K562 (cell line): ENCODE measurements at regions not wholly inside any gene's neighbourhood (a gene's known extent, or its start where the extent isn't known, plus 50 kb on each side); places are given as distances from the start of the nearest gene placed in this dataset.

Source experiments
- ATAC-seq: fragments of 200-7000 bp; cut with Tn5 transposase; 3 replicates; pipeline ENCODE4 v1.9.1; 2020; ENCODE audit warnings: moderate library complexity
- BruUV-seq: library from RNA; stranded (reverse); fragments of 400-500 nt; replicated peaks from 2 replicates; lab custom pipeline; 2021; lab: Mats Ljungman, UMichigan
- CTCF ChIA-PET: fragments of 300-600 bp; formaldehyde crosslinking; extraction: SDS; loops from one replicate; lab custom pipeline; 2021; ENCODE audit warnings: low intra/inter-chr PET ratio; lab: Yijun Ruan, JAX
- POLR2A ChIA-PET: fragments of 300-600, 350-650 bp; sonication (Branson Sonifier 250); formaldehyde crosslinking; extraction: SDS; loops from one replicate; lab custom pipeline; 2021; ENCODE audit warnings: antibody characterized with exemption, inconsistent platforms; lab: Yijun Ruan, JAX
- DNase-seq, 4 experiments: peaks; one replicate each; pipeline versions ENCODE4 v3.0.0 to v3.0.0-alpha.2; 2011 to 2018; ENCODE audit warnings: low spot score in 3 of 4, mixed read lengths in 3 of 4; ENCODE audit errors: extremely low read depth in 1 of 4
- FAIRE-seq: peaks from 2 replicates; lab custom pipeline; 2011; peaks lifted over from hg19 to GRCh38; lab: Jason Lieb, UNC
- H2AFZ ChIP-seq: 2 replicates; pipeline ENCODE4 v1.6.0; 2011; ENCODE audit warnings: low read depth, low read length, control low read depth, inconsistent platforms
- H3K27ac ChIP-seq: fragments of 200-600 bp; 3 replicates; pipeline ENCODE4 v1.8.0; 2011; ENCODE audit warnings: low read depth, mild to moderate bottlenecking, control low read depth, inconsistent platforms, low read length, moderate library complexity, mixed read lengths; ENCODE audit errors: extremely low read depth
- H3K27me3 ChIP-seq, 2 experiments: fragments of 300-600 bp in 1 of 2; 2 replicates in 1 of 2; 3 replicates in 1 of 2; pipeline versions ENCODE4 v1.6.0 to v1.8.0; 2011; ENCODE audit warnings: inconsistent platforms in 2 of 2, low read length in 2 of 2, mild to moderate bottlenecking in 1 of 2, mixed read lengths in 1 of 2, moderate library complexity in 1 of 2; ENCODE audit not compliant: control insufficient read depth in 2 of 2, insufficient read depth in 2 of 2
- H3K36me3 ChIP-seq: fragments of 300-600 bp; 3 replicates; pipeline ENCODE4 v1.8.0; 2011; ENCODE audit warnings: mild to moderate bottlenecking, low read length, inconsistent platforms; ENCODE audit not compliant: control insufficient read depth, insufficient read depth
- H3K4me1 ChIP-seq, 2 experiments: fragments of 200-600 bp in 1 of 2; replicated peaks in 1 of 2; 2 replicates in 1 of 2; 3 replicates in 1 of 2; pipeline versions ENCODE4 v1.5.1 to v1.8.0; 2011; ENCODE audit warnings: inconsistent platforms in 2 of 2, low read length in 2 of 2, mild to moderate bottlenecking in 1 of 2, mixed read lengths in 1 of 2, moderate library complexity in 1 of 2; ENCODE audit not compliant: control insufficient read depth in 2 of 2, insufficient read depth in 2 of 2
- H3K4me2 ChIP-seq: 2 replicates; pipeline ENCODE4 v1.6.1; 2011; ENCODE audit warnings: low read length, control low read depth, inconsistent platforms, mixed read lengths; ENCODE audit not compliant: insufficient read depth
- H3K4me3 ChIP-seq: fragments of 200-600 bp; sonication (generic), shearing (Covaris generic); 2 replicates; pipeline ENCODE4 v1.5.1; 2016; ENCODE audit warnings: control low read depth, inconsistent platforms
- H3K79me2 ChIP-seq: fragments of 200-600 bp; 3 replicates; pipeline ENCODE4 v1.8.0; 2011; ENCODE audit warnings: low read length, inconsistent platforms; ENCODE audit not compliant: control insufficient read depth, insufficient read depth
- H3K9ac ChIP-seq, 2 experiments: 2 replicates each; pipeline versions ENCODE4 v1.6.0 to v1.6.1; 2011; ENCODE audit warnings: low read depth in 2 of 2, low read length in 2 of 2, control low read depth in 1 of 2, inconsistent platforms in 1 of 2, mild to moderate bottlenecking in 1 of 2, mixed read lengths in 1 of 2; ENCODE audit not compliant: insufficient read depth in 1 of 2
- H3K9me1 ChIP-seq: one replicate; pipeline ENCODE4 v1.6.0; 2011; ENCODE audit warnings: inconsistent platforms, mild to moderate bottlenecking, low read length, moderate library complexity; ENCODE audit not compliant: control insufficient read depth, insufficient read depth
- H3K9me3 ChIP-seq: replicated peaks from 2 replicates; pipeline ENCODE4 v1.5.1; 2011; ENCODE audit warnings: low read depth, low read length, inconsistent platforms; ENCODE audit not compliant: control insufficient read depth, insufficient read depth
- H4K20me1 ChIP-seq: replicated peaks from 2 replicates; pipeline ENCODE4 v1.6.1; 2011; ENCODE audit warnings: low read length, inconsistent platforms, mixed read lengths; ENCODE audit not compliant: control insufficient read depth, insufficient read depth
- FOXP4 ChIP-seq: sonication (generic); formaldehyde crosslinking; IDR thresholded peaks from 2 replicates; pipeline ENCODE4 v1.8.0; 2022; ENCODE audit warnings: mild to moderate bottlenecking, missing genetic modification reagents, borderline replicate concordance
- PTRF ChIP-seq: fragments of 450-650 bp; IDR thresholded peaks from 2 replicates; pipeline ENCODE4 v1.6.1; 2016; ENCODE audit warnings: mild to moderate bottlenecking, missing genetic modification characterization, missing compliant biosample characterization
- RBM34 ChIP-seq: fragments of 200-400 bp; formaldehyde crosslinking; IDR thresholded peaks from 2 replicates; pipeline ENCODE4 v1.6.1; 2018; ENCODE audit warnings: low read length, borderline replicate concordance; ENCODE audit not compliant: insufficient read depth
- ZNF282 ChIP-seq: sonication (generic); formaldehyde crosslinking; IDR thresholded peaks from 2 replicates; pipeline ENCODE4 v1.8.1; 2023; ENCODE audit warnings: missing genetic modification reagents
- ZNF449 ChIP-seq: fragments of 250-450 bp; sonication (Bioruptor Pico); IDR thresholded peaks from 2 replicates; pipeline ENCODE4 v1.8.0; 2022; ENCODE audit warnings: moderate library complexity, mild to moderate bottlenecking, inconsistent platforms
- WGBS: fragments of 100-300 bp; shearing (Covaris generic); methylation state at CpG from one replicate; pipeline ENCODE4 v1.1.6; 2016; ENCODE audit warnings: low coverage, mixed read lengths; ENCODE audit not compliant: insufficient coverage; ENCODE audit errors: missing lambda C conversion rate; 5-methylcytosine and 5-hydroxymethylcytosine counted together
- in situ Hi-C: fragments of 300-500 bp; cut with MboI; formaldehyde crosslinking; loops from 4 replicates; pipeline ENCODE4 v1.15.0; 2018; ENCODE audit warnings: inconsistent platforms, mixed read lengths
- intact Hi-C: fragments of 100-400 bp; cut with micrococcal nuclease; formaldehyde crosslinking; loops from 2 replicates; pipeline ENCODE4 v1.14.2; 2022

GRCh38 chr6:81832304-81832703 is 79.8 kb upstream of the TENT5A start:
- TF ChIP-seq ZNF282 (CRISPR knock-in tag) (no peak), ZNF449 (no peak), PTRF (no peak), RBM34 (no peak), FOXP4 (no peak)
- Histone ChIP-seq H3K9ac (no peak overlapping the region), H3K27me3 (no peaks in the 10 kb centered on the region), H3K27ac (no peak overlapping the region), H3K4me1 (no peaks in the 10 kb centered on the region), H2AFZ (no peak overlapping the region), H3K9me1 (no peaks in the 10 kb centered on the region), H4K20me1 (no peaks in the 10 kb centered on the region), H3K4me2 (no peak overlapping the region), H3K4me3 (no peak overlapping the region), H3K9me3 (no peaks in the 10 kb centered on the region), H3K36me3 (no peaks in the 10 kb centered on the region), H3K79me2 (no peaks in the 10 kb centered on the region)
- 0% methylated on average over 4 of the region's 4 CpGs for WGBS
- ATAC-seq (no peak), DNase-seq (no peak), FAIRE-seq (no peak)
- BruUV-seq, result no TSS peak
- in situ Hi-C loops (no loop called here), intact Hi-C loops (no loop called here)
- CTCF ChIA-PET, result no interaction called here
- POLR2A ChIA-PET, result no interaction called here
